Breast epithelium (tissue), 3 donors: ENCODE measurements at regions not wholly inside any gene's neighbourhood (a gene's known extent, or its start where the extent isn't known, plus 50 kb on each side); places are given as distances from the start of the nearest gene placed in this dataset.

Source experiments
- CTCF ChIP-seq, 3 donors: fragments of 450-650 bp; IDR thresholded peaks; one replicate each; pipeline ENCODE4 v1.5.1; 2016 to 2017; ENCODE audit warnings: antibody characterized with exemption in 3 of 3, mild to moderate bottlenecking in 3 of 3, moderate library complexity in 3 of 3
- POLR2A ChIP-seq: fragments of 450-650 bp; IDR thresholded peaks from one replicate; pipeline ENCODE4 v1.6.1; 2016; ENCODE audit warnings: antibody characterized with exemption, mild to moderate bottlenecking, moderate library complexity
- POLR2AphosphoS5 ChIP-seq, 3 donors: sonication (generic); formaldehyde crosslinking; IDR thresholded peaks; one replicate each; pipeline ENCODE4 v1.6.1; 2017; ENCODE audit warnings: antibody characterized with exemption in 3 of 3

GRCh38 chr1:166700696-166701095, 138.6 kb upstream of the POGK start:
- no peak for TF ChIP-seq CTCF (IDR thresholded peaks at IDR 0.05)
- TF ChIP-seq POLR2AphosphoS5 (IDR thresholded peaks at IDR 0.05) = no peak
- no peak for TF ChIP-seq POLR2A
